ENCODE measurements at regions not wholly inside any gene's neighbourhood (a gene's known extent, or its start where the extent isn't known, plus 50 kb on each side); places are given as distances from the start of the nearest gene placed in this dataset.
A peak's percentile ranks its signal among the peaks of the same experiment; 100 is the strongest.

DNA sequence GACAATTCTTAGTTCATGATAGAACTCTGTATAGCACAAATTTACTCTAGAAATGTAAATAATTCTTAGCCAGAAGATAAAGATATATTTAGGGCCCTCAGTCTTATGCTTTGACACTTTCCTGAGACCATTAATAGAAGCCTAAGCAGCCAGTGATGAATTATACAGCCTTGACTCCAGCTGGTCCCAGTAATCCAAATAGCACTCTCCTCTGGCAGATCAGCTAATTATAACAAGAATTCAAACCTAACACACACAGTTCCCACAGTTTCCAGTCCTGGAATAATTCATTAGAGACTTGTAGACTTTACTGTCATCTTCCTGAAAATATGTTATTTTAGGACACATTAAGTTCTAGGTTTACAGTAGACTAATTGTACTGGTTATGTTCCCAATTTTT is 50.4 kb downstream of the SHOC1 start:
- TF ChIP-seq ZNF19 (tag by site-specific recombination; IDR thresholded peaks at IDR 0.05; ENCODE audit: low read depth) (no peak), ZFP41 (tag by site-specific recombination; IDR thresholded peaks at IDR 0.05; ENCODE audit: borderline replicate concordance) (no peak), ZNF132 (tag by site-specific recombination; IDR thresholded peaks at IDR 0.05; ENCODE audit: borderline replicate concordance) (no peak), ZNF221 (tag by site-specific recombination; IDR thresholded peaks at IDR 0.05; ENCODE audit: borderline replicate concordance) (no peak), ZNF544 (tag by site-specific recombination; IDR thresholded peaks at IDR 0.05) (no peak), SP7 (tag by site-specific recombination; IDR thresholded peaks at IDR 0.05) (no peak), ZNF23 (tag by site-specific recombination; IDR thresholded peaks at IDR 0.05; ENCODE audit: borderline replicate concordance) (no peak), ZNF843 (tag by site-specific recombination; IDR thresholded peaks at IDR 0.05) (no peak), ZNF112 (tag by site-specific recombination; IDR thresholded peaks at IDR 0.05) (no peak), ZNF670 (tag by site-specific recombination; IDR thresholded peaks at IDR 0.05; ENCODE audit: low read depth) (no peak), FEZF1 (tag by site-specific recombination; IDR thresholded peaks at IDR 0.05) (no peak), ZNF548 (tag by site-specific recombination; IDR thresholded peaks at IDR 0.05) (no peak), EGR2 (tag by site-specific recombination; IDR thresholded peaks at IDR 0.05; ENCODE audit: low read depth) (no peak), ZNF266 (tag by site-specific recombination; IDR thresholded peaks at IDR 0.05; ENCODE audit: low read depth) (no peak)
- TF ChIP-seq, protein P1, sequence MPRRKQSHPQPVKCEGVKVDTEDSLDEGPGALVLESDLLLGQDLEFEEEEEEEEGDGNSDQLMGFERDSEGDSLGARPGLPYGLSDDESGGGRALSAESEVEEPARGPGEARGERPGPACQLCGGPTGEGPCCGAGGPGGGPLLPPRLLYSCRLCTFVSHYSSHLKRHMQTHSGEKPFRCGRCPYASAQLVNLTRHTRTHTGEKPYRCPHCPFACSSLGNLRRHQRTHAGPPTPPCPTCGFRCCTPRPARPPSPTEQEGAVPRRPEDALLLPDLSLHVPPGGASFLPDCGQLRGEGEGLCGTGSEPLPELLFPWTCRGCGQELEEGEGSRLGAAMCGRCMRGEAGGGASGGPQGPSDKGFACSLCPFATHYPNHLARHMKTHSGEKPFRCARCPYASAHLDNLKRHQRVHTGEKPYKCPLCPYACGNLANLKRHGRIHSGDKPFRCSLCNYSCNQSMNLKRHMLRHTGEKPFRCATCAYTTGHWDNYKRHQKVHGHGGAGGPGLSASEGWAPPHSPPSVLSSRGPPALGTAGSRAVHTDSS (tag by site-specific recombination; IDR thresholded peaks at IDR 0.05), result no peak
- TF ChIP-seq, protein P2, sequence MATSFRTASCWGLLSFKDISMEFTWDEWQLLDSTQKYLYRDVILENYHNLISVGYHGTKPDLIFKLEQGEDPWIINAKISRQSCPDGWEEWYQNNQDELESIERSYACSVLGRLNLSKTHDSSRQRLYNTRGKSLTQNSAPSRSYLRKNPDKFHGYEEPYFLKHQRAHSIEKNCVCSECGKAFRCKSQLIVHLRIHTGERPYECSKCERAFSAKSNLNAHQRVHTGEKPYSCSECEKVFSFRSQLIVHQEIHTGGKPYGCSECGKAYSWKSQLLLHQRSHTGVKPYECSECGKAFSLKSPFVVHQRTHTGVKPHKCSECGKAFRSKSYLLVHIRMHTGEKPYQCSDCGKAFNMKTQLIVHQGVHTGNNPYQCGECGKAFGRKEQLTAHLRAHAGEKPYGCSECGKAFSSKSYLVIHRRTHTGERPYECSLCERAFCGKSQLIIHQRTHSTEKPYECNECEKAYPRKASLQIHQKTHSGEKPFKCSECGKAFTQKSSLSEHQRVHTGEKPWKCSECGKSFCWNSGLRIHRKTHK (tag by site-specific recombination; IDR thresholded peaks at IDR 0.05), result no peak
- TF ChIP-seq, protein P3, sequence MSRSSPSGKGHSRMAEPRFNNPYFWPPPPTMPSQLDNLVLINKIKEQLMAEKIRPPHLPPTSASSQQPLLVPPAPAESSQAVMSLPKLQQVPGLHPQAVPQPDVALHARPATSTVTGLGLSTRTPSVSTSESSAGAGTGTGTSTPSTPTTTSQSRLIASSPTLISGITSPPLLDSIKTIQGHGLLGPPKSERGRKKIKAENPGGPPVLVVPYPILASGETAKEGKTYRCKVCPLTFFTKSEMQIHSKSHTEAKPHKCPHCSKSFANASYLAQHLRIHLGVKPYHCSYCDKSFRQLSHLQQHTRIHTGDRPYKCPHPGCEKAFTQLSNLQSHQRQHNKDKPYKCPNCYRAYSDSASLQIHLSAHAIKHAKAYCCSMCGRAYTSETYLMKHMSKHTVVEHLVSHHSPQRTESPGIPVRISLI (tag by site-specific recombination; IDR thresholded peaks at IDR 0.05), result no peak
- TF ChIP-seq, protein P4, sequence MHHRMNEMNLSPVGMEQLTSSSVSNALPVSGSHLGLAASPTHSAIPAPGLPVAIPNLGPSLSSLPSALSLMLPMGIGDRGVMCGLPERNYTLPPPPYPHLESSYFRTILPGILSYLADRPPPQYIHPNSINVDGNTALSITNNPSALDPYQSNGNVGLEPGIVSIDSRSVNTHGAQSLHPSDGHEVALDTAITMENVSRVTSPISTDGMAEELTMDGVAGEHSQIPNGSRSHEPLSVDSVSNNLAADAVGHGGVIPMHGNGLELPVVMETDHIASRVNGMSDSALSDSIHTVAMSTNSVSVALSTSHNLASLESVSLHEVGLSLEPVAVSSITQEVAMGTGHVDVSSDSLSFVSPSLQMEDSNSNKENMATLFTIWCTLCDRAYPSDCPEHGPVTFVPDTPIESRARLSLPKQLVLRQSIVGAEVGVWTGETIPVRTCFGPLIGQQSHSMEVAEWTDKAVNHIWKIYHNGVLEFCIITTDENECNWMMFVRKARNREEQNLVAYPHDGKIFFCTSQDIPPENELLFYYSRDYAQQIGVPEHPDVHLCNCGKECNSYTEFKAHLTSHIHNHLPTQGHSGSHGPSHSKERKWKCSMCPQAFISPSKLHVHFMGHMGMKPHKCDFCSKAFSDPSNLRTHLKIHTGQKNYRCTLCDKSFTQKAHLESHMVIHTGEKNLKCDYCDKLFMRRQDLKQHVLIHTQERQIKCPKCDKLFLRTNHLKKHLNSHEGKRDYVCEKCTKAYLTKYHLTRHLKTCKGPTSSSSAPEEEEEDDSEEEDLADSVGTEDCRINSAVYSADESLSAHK (tag by site-specific recombination; IDR thresholded peaks at IDR 0.05), result no peak
- no peak overlapping the region for H3K27ac ChIP-seq (ENCODE audit: extremely low read depth, low read depth, low read length)
- ChIA-PET POLR2A (no interaction called here), CTCF (no interaction called here)
- H3K9me3 ChIP-seq (ENCODE audit: control insufficient read depth, insufficient read depth, low read depth, low read length), result no peaks in the 10 kb centered on the region
- H3K4me1 ChIP-seq (ENCODE audit: control insufficient read depth, insufficient read depth, low read length), result no peaks in the 10 kb centered on the region
- no peak overlapping the region for H3K4me3 ChIP-seq (ENCODE audit: low read depth, low read length)
- H3K36me3 ChIP-seq (ENCODE audit: control insufficient read depth in 2 of 2, insufficient read depth in 1 of 2, low read length in 2 of 2), result no peaks in the 10 kb centered on the region

DNA sequence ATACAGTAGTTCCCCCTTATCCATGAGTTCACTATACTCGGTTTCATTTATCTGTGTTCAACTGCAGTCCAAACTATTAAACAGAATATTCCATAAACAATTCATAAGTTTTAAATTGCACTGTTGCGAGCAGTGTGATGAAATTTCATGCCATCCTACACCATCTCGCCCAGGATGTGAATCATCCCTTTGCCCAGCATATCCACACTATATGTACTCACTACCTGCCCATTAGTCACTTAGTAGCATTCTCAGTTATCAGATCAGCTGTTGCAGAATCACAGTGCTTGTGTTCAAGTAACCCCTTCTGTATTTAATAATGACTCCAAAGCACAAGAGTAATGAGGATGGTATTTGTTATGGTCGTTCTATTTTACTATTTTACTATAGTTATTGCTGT is 51.5 kb downstream of the SHOC1 start:
- ChIA-PET CTCF (interaction anchor here (0.7 to 1.0 kb wide), 2 partner anchors 16 to 19 kb away, joined by 3 read pairs; no protein-coding TSS in a partner anchor), POLR2A (interaction anchor here (0.6 kb wide), 1 partner anchor 445 kb away, joined by 6 read pairs; no protein-coding TSS in a partner anchor)
- Histone ChIP-seq H3K9me3 (ENCODE audit: control insufficient read depth, insufficient read depth, low read depth, low read length) (no peaks in the 10 kb centered on the region), H3K27ac (ENCODE audit: extremely low read depth, low read depth, low read length) (no peak overlapping the region), H3K4me3 (ENCODE audit: low read depth, low read length) (no peak overlapping the region), H3K36me3 (ENCODE audit: control insufficient read depth in 2 of 2, insufficient read depth in 1 of 2, low read length in 2 of 2) (no peaks in the 10 kb centered on the region), H3K4me1 (ENCODE audit: control insufficient read depth, insufficient read depth, low read length) (no peaks in the 10 kb centered on the region)
- no peak for TF ChIP-seq TRIM28 (IDR thresholded peaks at IDR 0.05; ENCODE audit: borderline replicate concordance, low read length)
- TF ChIP-seq, protein P5, sequence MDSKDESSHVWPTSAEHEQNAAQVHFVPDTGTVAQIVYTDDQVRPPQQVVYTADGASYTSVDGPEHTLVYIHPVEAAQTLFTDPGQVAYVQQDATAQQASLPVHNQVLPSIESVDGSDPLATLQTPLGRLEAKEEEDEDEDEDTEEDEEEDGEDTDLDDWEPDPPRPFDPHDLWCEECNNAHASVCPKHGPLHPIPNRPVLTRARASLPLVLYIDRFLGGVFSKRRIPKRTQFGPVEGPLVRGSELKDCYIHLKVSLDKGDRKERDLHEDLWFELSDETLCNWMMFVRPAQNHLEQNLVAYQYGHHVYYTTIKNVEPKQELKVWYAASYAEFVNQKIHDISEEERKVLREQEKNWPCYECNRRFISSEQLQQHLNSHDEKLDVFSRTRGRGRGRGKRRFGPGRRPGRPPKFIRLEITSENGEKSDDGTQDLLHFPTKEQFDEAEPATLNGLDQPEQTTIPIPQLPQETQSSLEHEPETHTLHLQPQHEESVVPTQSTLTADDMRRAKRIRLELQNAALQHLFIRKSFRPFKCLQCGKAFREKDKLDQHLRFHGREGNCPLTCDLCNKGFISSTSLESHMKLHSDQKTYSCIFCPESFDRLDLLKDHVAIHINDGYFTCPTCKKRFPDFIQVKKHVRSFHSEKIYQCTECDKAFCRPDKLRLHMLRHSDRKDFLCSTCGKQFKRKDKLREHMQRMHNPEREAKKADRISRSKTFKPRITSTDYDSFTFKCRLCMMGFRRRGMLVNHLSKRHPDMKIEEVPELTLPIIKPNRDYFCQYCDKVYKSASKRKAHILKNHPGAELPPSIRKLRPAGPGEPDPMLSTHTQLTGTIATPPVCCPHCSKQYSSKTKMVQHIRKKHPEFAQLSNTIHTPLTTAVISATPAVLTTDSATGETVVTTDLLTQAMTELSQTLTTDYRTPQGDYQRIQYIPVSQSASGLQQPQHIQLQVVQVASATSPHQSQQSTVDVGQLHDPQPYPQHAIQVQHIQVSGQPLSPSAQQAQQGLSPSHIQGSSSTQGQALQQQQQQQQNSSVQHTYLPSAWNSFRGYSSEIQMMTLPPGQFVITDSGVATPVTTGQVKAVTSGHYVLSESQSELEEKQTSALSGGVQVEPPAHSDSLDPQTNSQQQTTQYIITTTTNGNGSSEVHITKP (tag by site-specific recombination; IDR thresholded peaks at IDR 0.05), result 0 out of 2 replicates have a peak, but pooled peaks have one; percentile 15

Data from HEK293 (cell line).